AG04450 (cell line): ENCODE measurements at regions not wholly inside any gene's neighbourhood (a gene's known extent, or its start where the extent isn't known, plus 50 kb on each side); places are given as distances from the start of the nearest gene placed in this dataset.

Experiments
- CTCF ChIA-PET: fragments of 300-600, 350-600 bp; formaldehyde crosslinking; extraction: SDS; loops from one replicate; lab custom pipeline; 2022; ENCODE audit warnings: antibody characterized with exemption, inconsistent platforms; lab: Charles Lee
- POLR2A ChIA-PET: fragments of 350-600 bp; formaldehyde crosslinking; extraction: SDS; loops from one replicate; lab custom pipeline; 2021; ENCODE audit warnings: antibody characterized with exemption, inconsistent platforms; lab: Yijun Ruan, JAX
- DNase-seq: peaks from one replicate; pipeline ENCODE4 v3.0.0-alpha.2; 2011; ENCODE audit warnings: low read depth, low spot score
- H3K27ac ChIP-seq: one replicate; pipeline ENCODE4 v1.5.1; 2012; ENCODE audit warnings: low read depth, low read length, control low read depth
- H3K27me3 ChIP-seq: one replicate; pipeline ENCODE4 v1.6.0; 2012; ENCODE audit warnings: low read length; ENCODE audit not compliant: control insufficient read depth, insufficient read depth
- H3K4me3 ChIP-seq: 2 replicates; pipeline ENCODE4 v1.5.1; 2011; ENCODE audit warnings: mild to moderate bottlenecking, low read depth, low read length, control low read depth
- H3K9me3 ChIP-seq: 2 replicates; pipeline ENCODE4 v1.5.1; 2012; ENCODE audit warnings: low read length; ENCODE audit not compliant: control insufficient read depth, insufficient read depth
- CTCF ChIP-seq: IDR thresholded peaks from 2 replicates; pipeline ENCODE4 v1.5.1; 2011; ENCODE audit warnings: low read depth, low read length, control low read depth, inconsistent platforms

- no peak overlapping the region for H3K27ac ChIP-seq
- no peak for DNase-seq
- ChIA-PET POLR2A (no interaction called here), CTCF (no interaction called here)
- TF ChIP-seq CTCF: no peak
- no peaks in the 10 kb centered on the region for H3K27me3 ChIP-seq
- H3K9me3 ChIP-seq: peaks cover 18% of the 10 kb centered on the region
- no peak overlapping the region for H3K4me3 ChIP-seq
Measured at GRCh38 chr20:20941468-20941889, 164.7 kb downstream of the LINC00237 start.

DNA sequence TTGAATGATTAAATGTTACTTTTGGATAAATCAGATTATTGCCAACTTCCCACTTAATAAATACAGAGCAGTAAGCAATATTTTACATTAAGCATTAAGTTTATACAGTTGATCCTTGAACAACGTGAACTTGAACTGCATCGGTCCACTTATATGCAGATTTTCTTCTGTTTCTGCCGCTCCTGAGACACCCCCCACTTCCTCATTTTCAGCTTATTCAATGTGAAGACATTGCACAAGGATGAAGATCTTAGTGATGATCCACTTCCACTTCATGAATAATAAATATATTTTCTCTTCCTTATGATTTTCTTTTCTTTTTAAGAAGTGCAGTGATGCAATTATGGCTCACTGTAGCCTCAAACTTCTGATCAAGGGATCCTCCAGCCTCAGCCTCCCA is 167.2 kb downstream of the LINC00237 start:
- POLR2A ChIA-PET: no interaction called here
- no peak for TF ChIP-seq CTCF
- Histone ChIP-seq H3K4me3 (no peak overlapping the region), H3K27me3 (no peaks in the 10 kb centered on the region), H3K9me3 (peaks cover 21% of the 10 kb centered on the region), H3K27ac (no peak overlapping the region)
- CTCF ChIA-PET: no interaction called here
- DNase-seq: no peak

DNA sequence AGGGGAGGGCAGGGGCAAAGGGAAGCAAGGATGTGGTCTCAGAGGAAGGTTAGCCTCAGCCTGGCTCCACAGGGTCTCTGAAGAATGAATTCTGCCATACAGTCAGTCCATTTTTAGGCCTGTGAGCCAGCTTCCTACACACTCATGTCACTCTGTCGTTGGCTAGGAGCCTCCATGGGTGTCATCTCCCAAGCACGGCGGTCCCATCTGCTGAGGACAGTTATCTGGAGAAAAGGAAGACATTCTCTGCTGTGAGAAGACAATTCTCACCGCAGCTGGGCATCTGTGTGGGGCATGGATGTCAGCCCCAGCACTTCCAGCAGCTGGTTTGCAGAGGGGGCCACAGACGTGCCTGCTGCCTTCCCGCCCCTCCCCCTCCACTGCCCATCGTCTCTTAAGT is 167.6 kb downstream of the LINC00237 start:
- peaks cover 23% of the 10 kb centered on the region for H3K9me3 ChIP-seq
- POLR2A ChIA-PET: no interaction called here
- H3K27me3 ChIP-seq: no peaks in the 10 kb centered on the region
- no peak overlapping the region for H3K4me3 ChIP-seq
- no peak for DNase-seq
- CTCF ChIA-PET: no interaction called here
- TF ChIP-seq CTCF: no peak
- no peak overlapping the region for H3K27ac ChIP-seq

GRCh38 chr20:20938131-20938530 is 168.0 kb downstream of the LINC00237 start:
- TF ChIP-seq CTCF: no peak
- Histone ChIP-seq H3K4me3 (no peak overlapping the region), H3K9me3 (peaks cover 27% of the 10 kb centered on the region), H3K27ac (no peak overlapping the region), H3K27me3 (no peaks in the 10 kb centered on the region)
- CTCF ChIA-PET: no interaction called here
- POLR2A ChIA-PET: no interaction called here
- no peak for DNase-seq

- Histone ChIP-seq H3K27me3 (no peaks in the 10 kb centered on the region), H3K4me3 (no peak overlapping the region), H3K27ac (no peak overlapping the region), H3K9me3 (peaks cover 23% of the 10 kb centered on the region)
- ChIA-PET CTCF (no interaction called here), POLR2A (no interaction called here)
- no peak for TF ChIP-seq CTCF
- no peak for DNase-seq
Measured at GRCh38 chr20:20933142-20933958, 172.8 kb downstream of the LINC00237 start.
